ENCODE measurements at regions not wholly inside any gene's neighbourhood (a gene's known extent, or its start where the extent isn't known, plus 50 kb on each side); places are given as distances from the start of the nearest gene placed in this dataset.

DNA sequence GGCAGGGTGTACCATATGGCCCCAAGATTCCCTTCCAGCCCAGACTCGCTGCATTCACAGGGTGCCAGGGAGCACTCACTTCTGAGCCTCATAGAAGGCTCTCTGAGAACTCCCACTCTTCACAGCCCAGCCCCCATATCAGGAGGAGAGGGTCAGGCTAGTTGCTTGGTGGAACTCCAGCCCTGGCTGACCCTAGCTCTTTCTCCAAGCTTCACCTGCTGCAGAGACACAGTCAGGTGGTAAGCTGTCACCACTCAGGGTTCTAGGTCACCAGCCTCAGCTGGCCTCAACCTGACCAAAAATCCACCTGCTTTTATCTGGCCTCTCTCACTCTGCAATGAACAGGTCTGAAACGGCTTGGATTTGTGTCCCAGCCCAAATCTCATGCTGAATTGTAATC, 162.7 kb upstream of the MLN start:
- H3K4me3 ChIP-seq (replicated peaks in 1 of 2; ENCODE audit: low read depth in 1 of 2, low read length in 2 of 2), result no peak overlapping the region
- POLR2A ChIA-PET, result no interaction called here
- H4K20me1 ChIP-seq (ENCODE audit: insufficient read depth), result no peaks in the 10 kb centered on the region
- ATAC-seq, result no peak
- BruUV-seq (replicated peaks), result no TSS peak
- CTCF ChIA-PET, result no interaction called here
- TF ChIP-seq RAD21 (IDR thresholded peaks at IDR 0.05; ENCODE audit: low read depth), result no peak
- TF ChIP-seq SP1 (IDR thresholded peaks at IDR 0.05; ENCODE audit: low read depth), result no peak
- no peak for TF ChIP-seq POLR2A (IDR thresholded peaks at IDR 0.05; ENCODE audit: borderline replicate concordance, extremely low read depth, insufficient read depth, insufficient read length)
- TF ChIP-seq, protein P1, sequence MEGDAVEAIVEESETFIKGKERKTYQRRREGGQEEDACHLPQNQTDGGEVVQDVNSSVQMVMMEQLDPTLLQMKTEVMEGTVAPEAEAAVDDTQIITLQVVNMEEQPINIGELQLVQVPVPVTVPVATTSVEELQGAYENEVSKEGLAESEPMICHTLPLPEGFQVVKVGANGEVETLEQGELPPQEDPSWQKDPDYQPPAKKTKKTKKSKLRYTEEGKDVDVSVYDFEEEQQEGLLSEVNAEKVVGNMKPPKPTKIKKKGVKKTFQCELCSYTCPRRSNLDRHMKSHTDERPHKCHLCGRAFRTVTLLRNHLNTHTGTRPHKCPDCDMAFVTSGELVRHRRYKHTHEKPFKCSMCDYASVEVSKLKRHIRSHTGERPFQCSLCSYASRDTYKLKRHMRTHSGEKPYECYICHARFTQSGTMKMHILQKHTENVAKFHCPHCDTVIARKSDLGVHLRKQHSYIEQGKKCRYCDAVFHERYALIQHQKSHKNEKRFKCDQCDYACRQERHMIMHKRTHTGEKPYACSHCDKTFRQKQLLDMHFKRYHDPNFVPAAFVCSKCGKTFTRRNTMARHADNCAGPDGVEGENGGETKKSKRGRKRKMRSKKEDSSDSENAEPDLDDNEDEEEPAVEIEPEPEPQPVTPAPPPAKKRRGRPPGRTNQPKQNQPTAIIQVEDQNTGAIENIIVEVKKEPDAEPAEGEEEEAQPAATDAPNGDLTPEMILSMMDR (IDR thresholded peaks at IDR 0.05 in 2 of 3, conservative IDR thresholded peaks at IDR 0.05 in 1 of 3; ENCODE audit: borderline replicate concordance in 1 of 3, insufficient read depth in 1 of 3, low read depth in 2 of 3, low read length in 2 of 3), result no peak
- TF ChIP-seq, protein P2, sequence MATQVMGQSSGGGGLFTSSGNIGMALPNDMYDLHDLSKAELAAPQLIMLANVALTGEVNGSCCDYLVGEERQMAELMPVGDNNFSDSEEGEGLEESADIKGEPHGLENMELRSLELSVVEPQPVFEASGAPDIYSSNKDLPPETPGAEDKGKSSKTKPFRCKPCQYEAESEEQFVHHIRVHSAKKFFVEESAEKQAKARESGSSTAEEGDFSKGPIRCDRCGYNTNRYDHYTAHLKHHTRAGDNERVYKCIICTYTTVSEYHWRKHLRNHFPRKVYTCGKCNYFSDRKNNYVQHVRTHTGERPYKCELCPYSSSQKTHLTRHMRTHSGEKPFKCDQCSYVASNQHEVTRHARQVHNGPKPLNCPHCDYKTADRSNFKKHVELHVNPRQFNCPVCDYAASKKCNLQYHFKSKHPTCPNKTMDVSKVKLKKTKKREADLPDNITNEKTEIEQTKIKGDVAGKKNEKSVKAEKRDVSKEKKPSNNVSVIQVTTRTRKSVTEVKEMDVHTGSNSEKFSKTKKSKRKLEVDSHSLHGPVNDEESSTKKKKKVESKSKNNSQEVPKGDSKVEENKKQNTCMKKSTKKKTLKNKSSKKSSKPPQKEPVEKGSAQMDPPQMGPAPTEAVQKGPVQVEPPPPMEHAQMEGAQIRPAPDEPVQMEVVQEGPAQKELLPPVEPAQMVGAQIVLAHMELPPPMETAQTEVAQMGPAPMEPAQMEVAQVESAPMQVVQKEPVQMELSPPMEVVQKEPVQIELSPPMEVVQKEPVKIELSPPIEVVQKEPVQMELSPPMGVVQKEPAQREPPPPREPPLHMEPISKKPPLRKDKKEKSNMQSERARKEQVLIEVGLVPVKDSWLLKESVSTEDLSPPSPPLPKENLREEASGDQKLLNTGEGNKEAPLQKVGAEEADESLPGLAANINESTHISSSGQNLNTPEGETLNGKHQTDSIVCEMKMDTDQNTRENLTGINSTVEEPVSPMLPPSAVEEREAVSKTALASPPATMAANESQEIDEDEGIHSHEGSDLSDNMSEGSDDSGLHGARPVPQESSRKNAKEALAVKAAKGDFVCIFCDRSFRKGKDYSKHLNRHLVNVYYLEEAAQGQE (IDR thresholded peaks at IDR 0.05; ENCODE audit: low read depth), result no peak
- no peak for TF ChIP-seq ZFX (IDR thresholded peaks at IDR 0.05)
- no peak overlapping the region for H3K4me2 ChIP-seq (ENCODE audit: low read length)
- no peaks in the 10 kb centered on the region for H3K36me3 ChIP-seq (ENCODE audit: control insufficient read depth in 1 of 2, insufficient read depth in 2 of 2, low read length in 2 of 2)
- no peak overlapping the region for H3K9ac ChIP-seq (ENCODE audit: low read length)
- H3K27ac ChIP-seq (ENCODE audit: low read depth, low read length), result no peak overlapping the region
- H3K27me3 ChIP-seq (ENCODE audit: insufficient read depth, low read length), result no peaks in the 10 kb centered on the region
- no peaks in the 10 kb centered on the region for H3K4me1 ChIP-seq (ENCODE audit: control insufficient read depth in 1 of 2, insufficient read depth in 2 of 2, low read length in 2 of 2)
- no peak overlapping the region for H2AFZ ChIP-seq (ENCODE audit: low read depth, low read length, poor library complexity, severe bottlenecking)
- H3K9me2 ChIP-seq (ENCODE audit: insufficient read depth), result no peaks in the 10 kb centered on the region
- no peaks in the 10 kb centered on the region for H3K9me3 ChIP-seq (ENCODE audit: control insufficient read depth in 1 of 2, insufficient read depth in 1 of 2, low read depth in 1 of 2, low read length in 2 of 2)
- intact Hi-C loops (cut with micrococcal nuclease), result no loop called here
- DNase-seq (ENCODE audit: low read depth, low spot score), result no peak
- no peaks in the 10 kb centered on the region for H3K79me2 ChIP-seq (ENCODE audit: insufficient read depth, low read length)
- RAD21 ChIA-PET (ENCODE audit: low non-redundant PET in 1 of 2, low total read pairs in 2 of 2, uncharacterized antibody in 2 of 2, unreplicated experiment in 2 of 2), result interaction anchor here in 1 of 2 experiments (0.6 kb wide), 1 partner anchor 101 kb away, joined by 4 read pairs; no protein-coding TSS in a partner anchor

Data from HCT116 (cell line).